Naive B cell (primary cell): ENCODE measurements at regions not wholly inside any gene's neighbourhood (a gene's known extent, or its start where the extent isn't known, plus 50 kb on each side); places are given as distances from the start of the nearest gene placed in this dataset.

ENCODE experiments used
- ATAC-seq, 2 donors: fragments of 150-1000 bp; cut with Tn5 transposase; 2 replicates each; pipeline ENCODE4 v1.10.0; 2021; ENCODE audit warnings: low read depth in 2 of 2, mild to moderate bottlenecking in 2 of 2, moderate library complexity in 2 of 2
- DNase-seq: peaks from one replicate; pipeline ENCODE4 v3.0.0; 2022
- H3K27ac Mint-ChIP-seq, 6 donors: one replicate each; pipeline ENCODE4 v1.8.0; 2020 to 2022; ENCODE audit warnings: mild to moderate bottlenecking in 6 of 6, mixed read lengths in 6 of 6, moderate library complexity in 5 of 6, inconsistent platforms in 2 of 6
- H3K27me3 Mint-ChIP-seq, 3 donors: one replicate each; pipeline ENCODE4 v1.8.0; 2021 to 2022; ENCODE audit warnings: mixed read lengths in 3 of 3, mild to moderate bottlenecking in 1 of 3
- H3K36me3 Mint-ChIP-seq, 2 donors: one replicate each; pipeline ENCODE4 v1.8.0; 2020 to 2022; ENCODE audit warnings: mixed read lengths in 2 of 2, inconsistent platforms in 1 of 2, mild to moderate bottlenecking in 1 of 2
- H3K4me1 Mint-ChIP-seq, 3 donors: one replicate each; pipeline ENCODE4 v1.8.0; 2020 to 2022; ENCODE audit warnings: mixed read lengths in 3 of 3, inconsistent platforms in 1 of 3, mild to moderate bottlenecking in 1 of 3, moderate library complexity in 1 of 3
- H3K4me3 Mint-ChIP-seq, 8 donors: one replicate each; pipeline ENCODE4 v1.8.0; 2020 to 2022; ENCODE audit warnings: mild to moderate bottlenecking in 8 of 8, mixed read lengths in 8 of 8, moderate library complexity in 8 of 8, inconsistent platforms in 2 of 8
- H3K9me3 Mint-ChIP-seq, 7 donors: one replicate each; pipeline ENCODE4 v1.8.0; 2020 to 2022; ENCODE audit warnings: mixed read lengths in 7 of 7, mild to moderate bottlenecking in 5 of 7, inconsistent platforms in 2 of 7, moderate library complexity in 1 of 7

GRCh38 chr14:66163023-66163422, 323.1 kb upstream of the CCDC196 start:
- ATAC-seq (no peak), DNase-seq (no peak)
- peaks cover 10 to 26% (median 11%) of the 10 kb centered on the region in 3 donors for H3K27me3 Mint-ChIP-seq
- H3K4me1 Mint-ChIP-seq: no peaks in the 10 kb centered on the region
- peak overlapping the region in 1 of 6 donors; percentile 0 for H3K27ac Mint-ChIP-seq
- H3K4me3 Mint-ChIP-seq: no peak overlapping the region
- H3K36me3 Mint-ChIP-seq: no peaks in the 10 kb centered on the region
- H3K9me3 Mint-ChIP-seq: peaks cover 0 to 9% (median 5%) of the 10 kb centered on the region in 7 donors

GRCh38 chr14:66165337-66165736, 320.8 kb upstream of the CCDC196 start:
- ATAC-seq: no peak
- Mint-ChIP-seq H3K4me1 (no peaks in the 10 kb centered on the region), H3K27me3 (peaks cover 12 to 26% (median 15%) of the 10 kb centered on the region in 3 donors), H3K9me3 (peaks cover 0 to 9% (median 4%) of the 10 kb centered on the region in 7 donors), H3K27ac (no peak overlapping the region), H3K4me3 (no peak overlapping the region), H3K36me3 (no peaks in the 10 kb centered on the region)
- no peak for DNase-seq

GRCh38 chr14:66174453-66174891, 311.7 kb upstream of the CCDC196 start:
- Mint-ChIP-seq H3K4me1 (no peaks in the 10 kb centered on the region), H3K9me3 (peaks cover 0 to 3% (median 0%) of the 10 kb centered on the region in 7 donors), H3K4me3 (no peak overlapping the region), H3K27me3 (peaks cover 12 to 29% (median 20%) of the 10 kb centered on the region in 3 donors), H3K36me3 (no peaks in the 10 kb centered on the region), H3K27ac (no peak overlapping the region)
- DNase-seq: no peak
- no peak for ATAC-seq

GRCh38 chr14:66177935-66178334, 308.2 kb upstream of the CCDC196 start:
- DNase-seq (no peak), ATAC-seq (no peak)
- Mint-ChIP-seq H3K27me3 (peaks cover 9 to 22% (median 19%) of the 10 kb centered on the region in 3 donors), H3K4me3 (no peak overlapping the region), H3K4me1 (no peaks in the 10 kb centered on the region), H3K36me3 (peaks cover 0 to 9% of the 10 kb centered on the region in 2 donors), H3K9me3 (peaks cover 0 to 7% (median 0%) of the 10 kb centered on the region in 7 donors), H3K27ac (no peak overlapping the region)

- DNase-seq: no peak
- no peak overlapping the region for H3K27ac Mint-ChIP-seq
- ATAC-seq: no peak
- peaks cover 11 to 54% (median 36%) of the 10 kb centered on the region in 3 donors for H3K27me3 Mint-ChIP-seq
- H3K4me3 Mint-ChIP-seq: no peak overlapping the region
- H3K4me1 Mint-ChIP-seq: no peaks in the 10 kb centered on the region
- H3K36me3 Mint-ChIP-seq: peaks cover 4 to 15% of the 10 kb centered on the region in 2 donors
- H3K9me3 Mint-ChIP-seq: peaks cover 3 to 24% (median 11%) of the 10 kb centered on the region in 7 donors
Measured at GRCh38 chr14:66196670-66197069, 289.5 kb upstream of the CCDC196 start.

- no peak overlapping the region for H3K27ac Mint-ChIP-seq
- H3K36me3 Mint-ChIP-seq: peaks cover 7 to 16% of the 10 kb centered on the region in 2 donors
- peaks cover 11 to 57% (median 38%) of the 10 kb centered on the region in 3 donors for H3K27me3 Mint-ChIP-seq
- DNase-seq: no peak
- no peaks in the 10 kb centered on the region for H3K4me1 Mint-ChIP-seq
- peaks cover 4 to 26% (median 12%) of the 10 kb centered on the region in 7 donors for H3K9me3 Mint-ChIP-seq
- no peak for ATAC-seq
- no peak overlapping the region for H3K4me3 Mint-ChIP-seq
Measured at GRCh38 chr14:66197276-66197675, 288.9 kb upstream of the CCDC196 start.

- Mint-ChIP-seq H3K4me3 (no peak overlapping the region), H3K4me1 (no peaks in the 10 kb centered on the region), H3K9me3 (peaks cover 14 to 58% (median 48%) of the 10 kb centered on the region in 7 donors), H3K27ac (no peak overlapping the region), H3K36me3 (peaks cover 10 to 16% of the 10 kb centered on the region in 2 donors), H3K27me3 (peaks cover 0 to 12% (median 3%) of the 10 kb centered on the region in 3 donors)
- ATAC-seq: no peak
- no peak for DNase-seq
Measured at GRCh38 chr14:66206554-66206953, 279.6 kb upstream of the CCDC196 start.

GRCh38 chr14:66216763-66217162, 269.4 kb upstream of the CCDC196 start:
- ATAC-seq (no peak), DNase-seq (no peak)
- Mint-ChIP-seq H3K27me3 (peaks cover 5 to 7% (median 5%) of the 10 kb centered on the region in 3 donors), H3K9me3 (peaks cover 5 to 30% (median 12%) of the 10 kb centered on the region in 7 donors), H3K4me1 (no peaks in the 10 kb centered on the region), H3K27ac (no peak overlapping the region), H3K36me3 (peaks cover 0 to 12% of the 10 kb centered on the region in 2 donors), H3K4me3 (no peak overlapping the region)

GRCh38 chr14:66219886-66220285, 266.3 kb upstream of the CCDC196 start:
- DNase-seq (no peak), ATAC-seq (no peak)
- Mint-ChIP-seq H3K36me3 (peaks cover 0 to 12% of the 10 kb centered on the region in 2 donors), H3K9me3 (peaks cover 1 to 23% (median 12%) of the 10 kb centered on the region in 7 donors), H3K27me3 (peaks cover 5 to 7% (median 5%) of the 10 kb centered on the region in 3 donors), H3K4me1 (no peaks in the 10 kb centered on the region), H3K27ac (no peak overlapping the region), H3K4me3 (no peak overlapping the region)

GRCh38 chr14:66224492-66225178, 261.5 kb upstream of the CCDC196 start:
- no peak overlapping the region for H3K27ac Mint-ChIP-seq
- no peak for ATAC-seq

GRCh38 chr14:66225337-66225736, 260.8 kb upstream of the CCDC196 start:
- Mint-ChIP-seq H3K4me1 (no peaks in the 10 kb centered on the region), H3K9me3 (peaks cover 0 to 6% (median 0%) of the 10 kb centered on the region in 7 donors), H3K27me3 (peaks cover 0 to 7% (median 2%) of the 10 kb centered on the region in 3 donors), H3K27ac (no peak overlapping the region), H3K36me3 (no peaks in the 10 kb centered on the region), H3K4me3 (no peak overlapping the region)
- DNase-seq (no peak), ATAC-seq (no peak)

More at GRCh38 chr14:66224492-66225178, 261.5 kb upstream of the CCDC196 start:
- no peak for DNase-seq
- H3K4me1 Mint-ChIP-seq: no peaks in the 10 kb centered on the region
- H3K9me3 Mint-ChIP-seq: peaks cover 0 to 6% (median 0%) of the 10 kb centered on the region in 7 donors
- no peak overlapping the region for H3K4me3 Mint-ChIP-seq
- no peaks in the 10 kb centered on the region for H3K36me3 Mint-ChIP-seq
- peaks cover 0 to 5% (median 0%) of the 10 kb centered on the region in 3 donors for H3K27me3 Mint-ChIP-seq

GRCh38 chr14:66228267-66228970, 257.8 kb upstream of the CCDC196 start:
- H3K27me3 Mint-ChIP-seq: peaks cover 6 to 9% (median 7%) of the 10 kb centered on the region in 3 donors
- DNase-seq (no peak), ATAC-seq (no peak)
- H3K27ac Mint-ChIP-seq: no peak overlapping the region
- peaks cover 0 to 6% (median 0%) of the 10 kb centered on the region in 7 donors for H3K9me3 Mint-ChIP-seq
- peaks cover 4 to 13% (median 8%) of the 10 kb centered on the region in 3 donors for H3K4me1 Mint-ChIP-seq
- H3K4me3 Mint-ChIP-seq: no peak overlapping the region
- no peaks in the 10 kb centered on the region for H3K36me3 Mint-ChIP-seq

GRCh38 chr14:66231820-66232219, 254.4 kb upstream of the CCDC196 start:
- Mint-ChIP-seq H3K27me3 (peaks cover 4 to 7% (median 6%) of the 10 kb centered on the region in 3 donors), H3K4me3 (peak overlapping the region in 1 of 8 donors; percentile 41), H3K4me1 (peaks cover 4 to 13% (median 8%) of the 10 kb centered on the region in 3 donors), H3K9me3 (peaks cover 0 to 6% (median 0%) of the 10 kb centered on the region in 7 donors), H3K27ac (no peak overlapping the region), H3K36me3 (no peaks in the 10 kb centered on the region)
- peak in 1 of 2 donors; percentile 46 for ATAC-seq
- no peak for DNase-seq
